Astrocyte of the cerebellum (primary cell): ENCODE measurements at regions not wholly inside any gene's neighbourhood (a gene's known extent, or its start where the extent isn't known, plus 50 kb on each side); places are given as distances from the start of the nearest gene placed in this dataset.

ENCODE experiments used
- DNase-seq: peaks from one replicate; pipeline ENCODE4 v3.0.0-alpha.2; 2011; ENCODE audit warnings: low read depth
- H3K4me3 ChIP-seq: 2 replicates; pipeline ENCODE4 v1.5.1; 2011; ENCODE audit warnings: mild to moderate bottlenecking, low read depth, low read length, moderate library complexity
- CTCF ChIP-seq: IDR thresholded peaks from 2 replicates; pipeline ENCODE4 v1.5.1; 2012; ENCODE audit warnings: low read length, low read depth, moderate library complexity, mild to moderate bottlenecking; ENCODE audit errors: missing control alignments
- in situ Hi-C: cut with HindIII; loops from 2 replicates; pipeline ENCODE4 v1.10.0; 2017; ENCODE audit warnings: low sequenced_read_pairs

DNA sequence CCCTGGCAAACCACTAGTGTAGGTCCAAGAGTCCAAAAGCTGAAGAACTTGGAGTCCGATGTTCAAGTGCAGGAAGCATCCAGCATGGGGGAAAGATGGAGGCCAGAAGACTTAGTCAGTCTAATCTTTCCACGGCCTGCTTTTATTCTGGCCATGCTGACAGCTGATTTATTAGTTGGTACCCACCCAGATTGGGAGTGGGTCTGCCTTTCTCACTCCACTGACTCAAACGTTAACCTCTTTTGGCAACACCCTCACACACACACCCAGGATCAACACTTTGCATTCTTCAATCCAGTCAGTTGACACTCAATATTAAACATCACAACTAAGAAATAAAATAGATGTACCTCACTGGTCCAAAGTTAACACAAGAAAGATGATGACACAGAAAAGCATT, 134.8 kb upstream of the GABRA2 start:
- no peak overlapping the region for H3K4me3 ChIP-seq
- no peak for DNase-seq
- no peak for TF ChIP-seq CTCF
- in situ Hi-C loops = no loop called here

GRCh38 chr4:46520361-46520760, 130.4 kb upstream of the GABRA2 start:
- TF ChIP-seq CTCF = no peak

GRCh38 chr4:46515940-46516339, 126.0 kb upstream of the GABRA2 start:
- H3K4me3 ChIP-seq = no peak overlapping the region
- no peak for TF ChIP-seq CTCF
- in situ Hi-C loops = no loop called here
- DNase-seq = no peak

More at GRCh38 chr4:46520361-46520760, 130.4 kb upstream of the GABRA2 start:
- DNase-seq = no peak
- H3K4me3 ChIP-seq = no peak overlapping the region
- in situ Hi-C loops = no loop called here

- DNase-seq = no peak
- TF ChIP-seq CTCF = no peak
- in situ Hi-C loops = no loop called here
- no peak overlapping the region for H3K4me3 ChIP-seq
Measured at GRCh38 chr4:46508216-46508615, 118.3 kb upstream of the GABRA2 start.

DNA sequence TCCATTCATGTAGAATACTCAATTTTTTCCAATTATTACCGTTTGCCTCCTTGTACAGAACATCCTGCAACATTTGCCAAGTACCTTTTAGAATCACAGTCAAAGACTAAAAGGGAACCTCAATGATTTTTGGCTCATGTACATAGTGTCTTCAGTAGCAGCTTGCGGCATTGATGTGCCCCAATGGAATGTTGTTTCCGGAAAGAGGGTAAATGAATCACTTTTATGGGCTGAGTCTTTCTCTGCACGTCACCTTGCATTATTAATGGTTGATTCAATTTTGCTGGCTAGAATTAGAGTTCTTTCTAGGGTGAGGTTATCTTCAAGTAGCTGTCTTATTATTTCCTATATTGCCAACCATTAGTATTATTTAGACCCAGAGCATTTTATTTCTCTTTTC, 116.9 kb upstream of the GABRA2 start:
- no peak for DNase-seq
- no peak for TF ChIP-seq CTCF
- in situ Hi-C loops = no loop called here
- no peak overlapping the region for H3K4me3 ChIP-seq

GRCh38 chr4:46505131-46505530, 115.2 kb upstream of the GABRA2 start:
- in situ Hi-C loops = no loop called here
- TF ChIP-seq CTCF = no peak
- DNase-seq = no peak
- H3K4me3 ChIP-seq = no peak overlapping the region

DNA sequence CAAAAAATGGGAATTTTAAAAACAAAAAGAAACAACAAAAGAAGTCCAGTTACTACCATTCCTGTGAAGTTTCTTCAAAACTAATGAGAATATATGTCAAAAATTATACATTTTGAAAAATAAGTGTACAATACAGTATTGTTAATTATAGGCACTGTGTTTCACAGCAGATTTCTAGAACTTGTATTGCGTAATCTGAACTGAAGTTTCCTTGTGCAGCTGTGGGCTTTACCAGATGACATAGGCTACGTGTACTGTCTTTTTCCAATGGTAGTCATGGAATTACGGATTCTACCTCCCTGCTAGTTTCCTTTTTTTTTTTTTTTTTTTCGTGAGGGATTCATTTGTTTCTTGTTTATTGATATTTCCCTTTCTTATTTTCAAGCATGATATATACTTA, 113.8 kb upstream of the GABRA2 start:
- no peak for TF ChIP-seq CTCF
- DNase-seq = no peak
- H3K4me3 ChIP-seq = no peak overlapping the region
- in situ Hi-C loops = no loop called here
